ENCODE measurements at regions not wholly inside any gene's neighbourhood (a gene's known extent, or its start where the extent isn't known, plus 50 kb on each side); places are given as distances from the start of the nearest gene placed in this dataset.

DNA sequence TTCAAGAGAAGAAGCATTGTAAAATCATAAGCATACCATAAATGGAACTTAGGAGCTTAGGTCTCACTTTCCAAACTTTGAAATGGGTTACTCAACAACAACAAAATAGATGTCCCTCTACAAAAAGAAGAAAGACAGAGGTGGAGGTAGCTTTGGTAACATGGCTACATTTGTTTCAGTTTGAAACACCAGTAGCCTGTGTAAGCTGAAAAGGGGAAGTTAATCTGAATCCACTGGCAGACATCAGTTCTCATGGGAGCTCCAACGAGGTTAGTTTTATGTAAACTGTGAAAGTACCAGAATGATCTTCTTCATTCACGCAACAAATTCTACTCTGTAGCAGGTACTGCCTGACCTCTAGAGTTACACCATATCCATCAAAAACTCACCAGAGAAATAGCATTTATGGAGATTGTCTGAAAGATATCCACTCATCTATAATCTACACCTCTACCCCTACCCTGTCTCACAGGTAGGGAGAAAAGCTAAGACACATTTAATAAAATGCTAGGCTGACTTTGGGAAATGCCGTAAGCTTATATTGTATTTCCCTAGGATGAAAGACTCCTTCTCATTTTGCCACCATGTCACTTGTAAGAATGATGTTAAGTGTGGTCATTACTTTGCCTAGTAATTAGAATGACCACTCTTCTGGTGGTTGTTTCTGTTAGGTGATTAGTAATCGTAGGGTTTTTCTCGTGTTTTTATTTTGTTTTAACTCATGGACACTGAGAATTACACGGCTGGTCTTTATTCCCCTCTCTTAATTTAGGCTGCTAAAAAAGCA, 224.1 kb downstream of the ASCL1 start:
- TF ChIP-seq POLR2A (IDR thresholded peaks at IDR 0.05), result no peak
- TF ChIP-seq, protein P1, sequence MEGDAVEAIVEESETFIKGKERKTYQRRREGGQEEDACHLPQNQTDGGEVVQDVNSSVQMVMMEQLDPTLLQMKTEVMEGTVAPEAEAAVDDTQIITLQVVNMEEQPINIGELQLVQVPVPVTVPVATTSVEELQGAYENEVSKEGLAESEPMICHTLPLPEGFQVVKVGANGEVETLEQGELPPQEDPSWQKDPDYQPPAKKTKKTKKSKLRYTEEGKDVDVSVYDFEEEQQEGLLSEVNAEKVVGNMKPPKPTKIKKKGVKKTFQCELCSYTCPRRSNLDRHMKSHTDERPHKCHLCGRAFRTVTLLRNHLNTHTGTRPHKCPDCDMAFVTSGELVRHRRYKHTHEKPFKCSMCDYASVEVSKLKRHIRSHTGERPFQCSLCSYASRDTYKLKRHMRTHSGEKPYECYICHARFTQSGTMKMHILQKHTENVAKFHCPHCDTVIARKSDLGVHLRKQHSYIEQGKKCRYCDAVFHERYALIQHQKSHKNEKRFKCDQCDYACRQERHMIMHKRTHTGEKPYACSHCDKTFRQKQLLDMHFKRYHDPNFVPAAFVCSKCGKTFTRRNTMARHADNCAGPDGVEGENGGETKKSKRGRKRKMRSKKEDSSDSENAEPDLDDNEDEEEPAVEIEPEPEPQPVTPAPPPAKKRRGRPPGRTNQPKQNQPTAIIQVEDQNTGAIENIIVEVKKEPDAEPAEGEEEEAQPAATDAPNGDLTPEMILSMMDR (IDR thresholded peaks at IDR 0.05), result no peak

Data from Peyer's patch (tissue), 4 donors.